ENCODE measurements at regions not wholly inside any gene's neighbourhood (a gene's known extent, or its start where the extent isn't known, plus 50 kb on each side); places are given as distances from the start of the nearest gene placed in this dataset.

DNA sequence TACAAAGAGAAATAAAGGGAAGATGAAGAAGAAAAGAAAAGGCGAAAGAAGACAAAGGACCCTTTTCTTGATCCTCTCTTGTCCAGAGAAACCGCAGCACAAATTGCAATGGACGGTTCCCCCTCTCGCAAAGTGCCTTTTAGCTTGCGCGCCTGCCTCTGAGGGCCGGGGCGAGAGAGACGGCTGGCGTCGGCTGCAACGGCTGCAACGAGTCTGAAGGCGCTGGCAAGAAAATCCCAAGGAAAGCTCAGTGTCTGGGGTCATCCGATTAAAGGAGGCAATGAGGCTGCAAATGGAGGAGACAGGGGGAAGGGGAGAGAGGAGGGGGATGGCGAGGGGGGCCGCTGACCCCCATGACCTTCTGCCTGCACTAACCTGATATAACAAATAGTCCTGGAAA lies 671.5 kb downstream of the MED13L start:
- FAIRE-seq (no peak), DNase-seq (ENCODE audit: insufficient read length, low spot score) (no peak)

DNA sequence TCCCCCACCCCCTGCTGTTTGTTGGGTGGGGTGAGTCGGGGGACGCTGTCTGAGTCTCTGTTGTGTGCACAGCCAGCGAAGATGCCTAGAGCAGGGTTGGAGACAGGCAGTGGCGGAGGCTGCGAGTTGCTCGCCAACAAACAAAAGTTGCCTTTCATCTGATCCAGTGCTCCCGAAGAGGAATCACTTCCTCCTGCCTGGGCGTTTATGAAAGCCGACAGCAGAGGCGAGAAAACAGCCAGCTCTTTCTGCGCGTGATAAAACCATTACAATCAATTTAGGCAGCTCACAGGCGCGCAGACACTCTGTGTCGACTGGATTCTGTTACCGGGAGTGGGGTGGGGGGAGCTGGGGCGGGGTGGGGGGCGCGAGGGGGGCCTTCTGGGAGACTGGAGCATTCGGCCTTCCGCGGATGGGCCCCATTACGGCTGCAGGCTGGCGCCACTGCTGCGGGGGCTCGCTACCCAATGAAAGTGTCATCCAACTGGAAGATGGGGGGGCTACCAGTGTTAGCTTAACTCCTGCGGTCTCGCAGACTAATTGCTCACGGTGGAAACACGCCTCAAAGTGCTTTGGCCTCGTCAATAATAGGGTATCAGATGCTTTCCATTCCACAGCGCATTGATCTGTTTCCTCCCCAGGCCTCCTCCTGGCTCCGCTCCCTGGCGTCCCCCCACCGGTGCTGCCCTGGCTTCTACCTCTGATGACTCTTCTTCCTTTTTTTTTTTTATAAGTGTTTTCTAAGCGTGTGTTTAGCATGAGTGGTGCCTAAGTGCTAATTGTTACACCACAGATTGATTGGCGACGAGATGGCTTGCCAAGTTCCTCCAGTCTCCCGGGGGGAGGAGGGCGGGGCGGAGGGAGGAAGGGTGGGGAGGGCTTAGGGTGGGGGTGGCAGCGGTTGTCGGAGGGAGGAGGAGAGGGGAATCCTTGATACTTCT lies 678.4 kb downstream of the MED13L start:
- DNase-seq (ENCODE audit: insufficient read length, low spot score), result no peak
- no peak for FAIRE-seq

DNA sequence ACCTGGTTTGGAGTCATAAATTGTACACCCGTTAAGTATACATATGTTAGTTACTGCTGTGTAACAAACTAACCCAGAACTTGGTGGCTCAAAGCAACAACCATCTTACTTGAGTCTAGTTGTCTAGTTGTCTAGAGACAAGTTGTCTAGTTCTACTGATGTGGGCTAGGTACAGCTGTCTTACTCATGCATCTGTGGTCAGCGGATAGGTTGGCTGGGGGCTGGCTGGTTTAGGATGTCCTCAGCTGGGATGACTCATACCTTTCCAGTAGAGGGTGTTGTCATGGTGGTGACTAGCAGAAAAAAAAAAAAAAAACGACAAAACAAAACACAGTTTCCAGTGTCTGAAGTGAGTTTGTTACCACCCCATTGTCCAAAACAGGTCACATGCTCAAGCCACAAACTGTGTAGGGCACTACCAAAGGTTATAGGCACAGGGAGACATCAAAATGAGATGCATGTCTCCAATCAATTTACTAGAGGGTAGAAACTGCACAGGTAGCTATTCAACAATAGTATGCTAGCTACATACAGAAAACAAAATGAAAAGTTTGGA lies 680.3 kb downstream of the MED13L start:
- no peak for FAIRE-seq

DNA sequence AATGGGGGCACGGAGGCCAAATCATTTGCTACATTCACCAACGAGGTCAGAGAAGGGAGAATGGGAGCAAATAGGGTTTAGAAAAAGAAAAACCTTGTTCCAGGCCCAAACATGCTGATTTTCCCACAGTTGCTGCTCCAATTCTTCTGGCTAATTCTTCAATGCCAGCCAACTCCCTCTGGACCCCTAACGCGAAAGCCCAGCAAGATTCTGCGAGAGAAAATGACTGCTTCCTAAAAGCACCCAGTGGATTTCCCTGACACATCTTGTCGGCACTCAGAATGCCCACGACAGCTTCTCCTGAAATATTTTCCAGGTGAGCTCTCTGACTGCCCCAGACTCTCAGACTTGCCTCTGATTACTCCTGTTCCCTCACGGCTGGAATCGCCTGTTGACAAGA lies 689.4 kb downstream of the MED13L start:
- no peak for DNase-seq (ENCODE audit: insufficient read length, low spot score)
- FAIRE-seq, result no peak

More for the DNA sequence above, 680.3 kb downstream of the MED13L start:
- DNase-seq (ENCODE audit: insufficient read length, low spot score), result peak; percentile 9

DNA sequence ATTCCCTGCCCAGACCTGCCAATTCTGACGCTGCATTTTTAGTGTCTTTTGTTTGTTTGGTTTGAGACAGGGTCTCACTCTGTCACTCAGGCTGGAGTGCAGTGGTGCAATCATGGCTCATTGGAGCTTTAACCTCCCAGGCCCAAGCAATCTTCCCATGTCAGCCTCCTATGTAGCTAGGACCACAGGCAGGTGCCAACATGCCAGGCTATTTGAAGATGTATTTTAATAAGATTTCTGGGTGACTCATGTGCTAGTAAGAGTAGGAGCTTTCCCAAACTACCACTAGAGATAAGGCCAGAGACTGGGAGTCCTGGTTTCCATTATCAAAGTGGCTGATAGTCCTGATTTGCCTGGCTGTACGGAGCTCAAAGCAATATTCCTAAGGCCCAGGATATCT lies 693.3 kb downstream of the MED13L start:
- no peak for DNase-seq (ENCODE audit: insufficient read length, low spot score)
- FAIRE-seq, result no peak

DNA sequence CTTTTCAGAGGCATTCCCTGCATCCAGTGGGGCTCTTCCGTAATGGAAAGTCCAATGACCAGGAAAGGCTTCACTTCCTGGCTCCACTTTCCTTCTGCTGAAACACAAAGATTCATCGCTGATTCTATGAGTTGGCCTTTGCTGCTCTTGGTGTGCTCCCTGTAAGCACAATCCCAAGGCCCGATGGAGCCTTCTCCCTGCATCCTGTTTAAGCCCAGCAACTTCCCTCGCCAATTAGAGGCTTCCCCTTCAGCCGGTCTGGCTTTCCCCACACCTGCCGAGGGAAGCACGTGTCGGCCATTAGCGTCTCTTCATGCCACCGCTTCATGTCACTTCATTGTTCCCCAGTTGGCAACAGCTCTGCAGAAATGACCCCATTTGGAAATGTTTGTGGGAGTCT lies 693.9 kb downstream of the MED13L start:
- FAIRE-seq, result no peak
- no peak for DNase-seq (ENCODE audit: insufficient read length, low spot score)

DNA sequence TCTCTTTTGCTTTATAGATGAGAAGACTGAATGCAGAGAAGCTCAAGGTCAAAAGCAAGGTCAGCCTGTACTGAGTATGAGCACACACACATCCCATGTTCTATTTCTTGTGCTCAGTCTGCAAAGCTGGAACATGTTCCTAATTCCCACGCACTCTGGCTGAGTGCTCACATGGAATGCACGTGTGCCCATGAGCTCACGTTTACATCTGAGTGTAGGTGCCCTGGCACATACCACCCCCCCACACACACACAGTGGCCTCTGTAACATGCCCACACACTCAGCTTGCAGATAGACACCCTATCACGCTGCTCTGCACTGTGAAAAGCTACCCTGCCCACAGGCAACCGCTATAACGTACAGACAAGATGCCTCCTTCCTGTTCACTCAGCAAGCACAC lies 700.1 kb downstream of the MED13L start:
- DNase-seq (ENCODE audit: insufficient read length, low spot score), result no peak
- FAIRE-seq, result no peak

DNA sequence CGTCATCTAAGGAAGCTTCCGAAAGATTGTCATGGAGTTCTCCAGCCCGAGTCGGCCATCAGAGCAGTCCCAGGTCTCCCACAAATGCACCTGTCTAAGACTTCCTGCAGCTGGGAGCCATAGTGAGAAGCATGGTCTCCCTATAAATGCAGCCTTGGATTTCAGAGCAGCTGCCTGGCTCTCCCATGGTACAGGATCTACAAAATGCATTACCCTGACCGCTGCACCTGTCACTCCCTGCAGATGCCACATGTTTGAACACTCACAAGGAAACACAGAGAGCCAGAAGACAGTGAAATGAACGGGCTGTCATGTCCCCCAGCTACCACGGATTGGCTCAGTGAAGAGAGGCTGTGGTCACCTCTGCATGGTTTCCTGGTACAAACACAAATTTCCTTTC lies 702.7 kb downstream of the MED13L start:
- no peak for DNase-seq (ENCODE audit: insufficient read length, low spot score)
- no peak for FAIRE-seq

DNA sequence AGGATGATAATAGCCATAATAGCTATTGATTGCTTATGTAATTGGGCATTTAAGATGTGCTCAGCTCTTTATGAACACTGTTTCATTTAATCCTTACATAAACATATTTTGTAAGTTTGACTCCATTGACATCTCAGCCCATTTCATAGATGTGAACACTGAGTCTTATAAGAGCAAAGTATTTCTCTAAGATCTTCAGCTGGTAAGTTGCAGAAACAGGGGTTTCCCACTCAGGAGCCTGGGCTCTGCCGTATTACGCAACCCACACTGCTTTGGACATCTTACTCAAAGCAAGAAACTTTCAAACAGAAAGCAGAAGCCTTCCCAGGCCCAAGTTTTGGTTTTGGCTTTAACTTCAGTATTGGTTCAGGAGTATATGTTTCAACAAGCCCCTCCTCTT lies 705.1 kb downstream of the MED13L start:
- DNase-seq (ENCODE audit: insufficient read length, low spot score), result no peak
- no peak for FAIRE-seq

DNA sequence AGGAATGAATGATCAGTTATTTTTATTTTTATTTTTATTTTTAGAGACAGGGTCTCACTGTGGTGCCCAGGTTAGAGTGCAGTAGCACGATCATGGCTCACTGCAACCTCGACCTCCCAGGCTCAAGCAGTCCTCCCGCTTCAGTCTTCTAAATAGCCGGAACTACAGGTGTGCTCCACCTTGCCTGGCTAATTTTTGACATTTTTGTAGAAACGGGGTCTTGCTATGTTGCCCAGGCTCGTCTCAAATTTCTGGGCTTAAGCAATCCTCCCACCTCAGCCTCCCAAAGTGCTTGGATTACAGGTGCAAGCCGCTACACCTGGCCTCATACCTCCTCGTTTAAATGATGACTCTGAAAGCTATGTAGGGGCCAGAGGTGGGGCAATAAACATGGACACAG lies 706.0 kb downstream of the MED13L start:
- DNase-seq (ENCODE audit: insufficient read length, low spot score) (no peak), FAIRE-seq (no peak)

DNA sequence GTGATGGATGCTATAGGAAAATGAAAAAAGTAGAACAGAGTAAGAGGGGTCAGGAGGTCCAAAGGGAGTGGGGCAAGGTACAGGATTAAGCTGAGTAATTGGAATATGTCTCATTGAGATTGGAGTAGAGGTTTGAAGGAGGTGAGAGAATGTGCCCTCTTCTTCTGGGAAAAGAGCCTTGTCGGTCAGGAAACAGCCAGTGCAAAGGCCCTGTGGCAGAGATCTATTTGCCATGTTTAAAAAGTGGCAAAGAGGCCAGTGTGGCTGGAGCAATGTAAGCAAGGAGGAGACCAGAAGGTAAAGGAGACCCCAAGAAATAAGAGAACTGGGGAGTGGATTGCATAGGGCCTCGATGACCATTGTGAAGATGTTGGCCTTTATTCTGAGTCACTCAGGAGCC lies 706.5 kb downstream of the MED13L start:
- FAIRE-seq (no peak), DNase-seq (ENCODE audit: insufficient read length, low spot score) (no peak)

DNA sequence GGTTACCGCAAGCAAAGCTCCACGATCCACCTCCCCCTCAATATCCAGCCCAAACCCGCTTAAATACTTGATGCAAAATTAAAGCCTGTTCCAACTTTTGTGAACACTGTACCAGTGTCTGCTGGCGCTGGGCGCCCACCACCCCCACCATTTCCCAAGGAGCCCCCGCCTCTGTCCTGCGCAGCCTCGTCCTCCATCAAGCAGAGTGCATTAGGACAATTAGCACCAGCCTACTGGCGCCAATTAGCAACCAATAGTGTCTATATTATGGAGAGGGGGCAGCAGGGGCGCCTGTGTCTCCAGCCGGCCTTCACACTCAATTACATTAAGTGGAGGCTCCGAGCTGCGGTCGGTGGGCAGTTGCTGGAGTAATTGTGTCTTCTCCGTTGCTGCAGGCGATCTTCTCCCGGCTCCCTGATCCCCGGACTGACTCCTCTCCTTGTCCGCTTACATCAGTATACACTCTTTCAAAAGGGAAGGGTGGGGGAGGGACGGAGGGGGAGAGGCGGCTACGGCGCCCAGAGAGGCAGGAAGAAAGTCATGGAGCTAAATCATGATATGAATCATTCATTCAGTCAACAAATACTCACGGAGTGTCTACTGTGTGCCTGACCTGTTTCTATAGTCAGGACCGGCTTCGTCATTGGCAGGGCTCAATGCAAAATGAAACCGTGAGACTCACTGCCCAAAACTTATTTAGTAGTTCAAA lies 707.3 kb downstream of the MED13L start:
- no peak for FAIRE-seq
- peak; percentile 64 for DNase-seq (ENCODE audit: insufficient read length, low spot score)

DNA sequence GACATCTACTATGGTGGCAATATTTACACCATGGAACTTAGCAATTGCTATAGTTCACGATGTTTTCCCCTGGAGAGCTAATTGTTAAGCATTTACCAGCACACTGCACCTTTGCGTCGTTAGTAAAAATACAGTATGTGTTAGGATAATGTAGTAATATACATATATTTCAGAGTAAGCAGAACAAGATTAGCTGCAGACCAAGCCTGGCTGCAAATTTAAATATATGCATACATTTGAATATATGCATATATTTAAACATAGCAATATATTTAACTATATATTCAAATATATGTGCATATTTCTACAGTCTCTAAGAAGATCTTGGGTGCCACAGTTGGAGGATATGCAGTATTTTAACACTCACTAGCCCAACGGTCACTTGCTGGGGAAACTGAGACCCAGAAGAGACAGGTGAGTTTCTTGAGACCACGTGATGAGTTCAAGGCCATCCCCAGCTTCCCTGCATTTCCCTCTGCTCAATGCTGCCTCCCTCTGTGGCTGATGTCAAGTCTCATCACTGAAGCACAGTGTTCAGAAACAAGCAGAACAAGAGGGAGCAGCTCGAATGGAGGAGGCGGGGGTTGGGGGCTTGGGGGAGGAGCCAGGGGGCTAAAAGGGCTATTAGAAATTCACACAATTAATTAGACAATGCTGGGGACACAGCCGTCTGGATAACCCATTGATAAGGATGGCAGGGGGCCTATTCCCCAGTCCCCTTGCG lies 708.0 kb downstream of the MED13L start:
- DNase-seq (ENCODE audit: insufficient read length, low spot score), result no peak

DNA sequence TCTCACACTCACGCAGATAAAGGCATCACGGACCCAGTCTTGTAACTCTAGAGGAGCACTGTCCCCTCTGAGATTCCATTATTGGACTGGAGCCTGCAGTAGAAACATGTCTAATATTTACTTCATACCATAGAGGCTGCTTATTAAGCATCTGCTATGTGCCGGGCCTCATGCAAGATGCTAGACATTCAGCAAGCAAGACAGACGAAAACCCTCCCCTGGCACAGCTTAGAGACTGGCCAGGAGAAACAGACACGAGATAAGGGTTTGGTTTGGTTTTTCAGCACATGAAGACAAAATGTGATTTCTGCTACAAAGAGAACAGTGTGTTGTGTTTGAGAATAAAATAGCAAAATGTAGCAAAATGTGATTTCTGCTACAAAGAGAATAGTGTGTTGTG lies 719.2 kb downstream of the MED13L start:
- FAIRE-seq, result no peak
- DNase-seq (ENCODE audit: insufficient read length, low spot score), result no peak

More for the DNA sequence above, 708.0 kb downstream of the MED13L start:
- no peak for FAIRE-seq

DNA sequence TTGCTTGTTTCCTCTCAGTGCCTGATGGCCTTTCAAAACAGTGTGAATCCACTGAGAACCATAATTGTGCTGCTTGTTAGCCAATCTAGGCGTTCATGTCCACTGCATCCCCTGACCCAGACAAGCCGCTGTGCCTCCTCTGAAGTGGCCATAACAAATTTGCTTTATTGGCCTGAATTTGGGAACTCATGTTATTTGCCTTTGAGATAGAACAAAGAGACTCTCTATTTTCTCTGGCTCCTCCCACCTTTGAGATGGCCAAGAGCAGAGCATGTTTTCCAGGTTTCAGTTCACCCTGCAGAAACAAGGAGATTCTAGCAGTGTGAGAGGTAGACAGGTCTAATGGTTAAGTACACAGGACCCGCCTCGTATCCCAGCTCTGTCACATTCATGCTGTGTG lies 723.9 kb downstream of the MED13L start:
- DNase-seq (ENCODE audit: insufficient read length, low spot score) (no peak), FAIRE-seq (no peak)

DNA sequence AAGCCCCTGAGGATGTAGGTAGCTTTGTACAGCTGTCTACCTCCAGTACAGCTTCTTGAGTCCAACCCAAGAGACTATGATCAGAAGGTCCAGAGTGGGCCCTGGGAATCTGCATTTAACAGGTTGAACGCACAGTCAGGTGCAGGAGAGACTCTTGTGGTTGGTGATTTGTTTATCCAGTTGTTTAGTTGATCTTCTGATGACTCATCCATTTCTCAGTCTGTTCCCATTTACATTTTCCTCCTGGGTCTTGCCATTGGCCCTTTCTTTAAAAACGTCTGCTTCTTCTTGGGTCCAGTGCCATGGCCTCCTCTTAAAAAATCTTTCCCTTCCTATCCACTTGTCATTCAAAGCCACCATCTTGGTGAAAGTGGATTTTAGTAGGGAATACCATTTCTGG lies 734.2 kb downstream of the MED13L start:
- no peak for FAIRE-seq

DNA sequence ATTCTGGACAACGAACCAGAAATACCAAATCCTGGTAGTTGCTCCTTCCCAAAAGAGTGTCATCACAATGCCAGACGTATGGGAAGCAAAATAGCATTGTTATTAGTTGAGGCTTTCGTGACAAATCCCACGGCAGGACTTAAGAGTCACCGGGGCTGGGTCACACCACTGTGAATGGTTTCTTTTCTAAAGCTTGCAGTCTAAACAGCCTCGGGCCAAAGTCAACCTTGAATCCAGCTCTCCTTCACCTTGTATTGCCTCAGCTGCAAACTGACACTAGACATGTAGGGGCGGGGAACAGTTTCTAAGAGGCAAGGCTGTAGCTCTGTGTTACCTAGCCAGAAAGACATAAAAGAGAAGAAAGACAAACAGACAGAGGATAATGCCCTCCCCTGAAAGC lies 734.8 kb downstream of the MED13L start:
- no peak for DNase-seq (ENCODE audit: insufficient read length, low spot score)
- FAIRE-seq, result no peak

More for the DNA sequence above, 734.2 kb downstream of the MED13L start:
- no peak for DNase-seq (ENCODE audit: insufficient read length, low spot score)

DNA sequence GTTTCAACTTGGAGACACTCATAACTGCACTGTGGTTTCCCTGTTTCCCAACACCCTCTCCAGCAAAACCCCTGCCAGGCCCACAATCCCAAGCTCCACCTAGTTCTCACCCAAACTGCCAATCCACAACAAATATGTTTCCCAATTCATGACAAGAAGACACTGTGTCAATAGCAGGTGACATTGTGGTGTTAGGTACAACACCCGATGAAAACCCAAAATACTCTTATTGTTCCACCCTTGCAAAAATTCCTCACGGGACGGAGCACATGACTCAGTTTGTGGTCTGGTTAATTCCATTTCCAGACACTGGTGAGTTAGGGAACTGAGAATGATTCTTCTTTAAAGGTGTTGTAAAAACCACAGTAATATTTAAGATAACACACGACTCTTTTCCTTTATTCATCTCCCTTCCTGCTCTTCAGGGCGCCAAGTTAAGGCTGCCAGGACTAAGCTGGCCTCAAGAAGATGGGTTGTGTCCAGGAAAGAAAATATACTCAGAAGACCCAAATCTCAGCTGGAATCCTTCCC lies 735.5 kb downstream of the MED13L start:
- DNase-seq (ENCODE audit: insufficient read length, low spot score) (no peak), FAIRE-seq (no peak)

DNA sequence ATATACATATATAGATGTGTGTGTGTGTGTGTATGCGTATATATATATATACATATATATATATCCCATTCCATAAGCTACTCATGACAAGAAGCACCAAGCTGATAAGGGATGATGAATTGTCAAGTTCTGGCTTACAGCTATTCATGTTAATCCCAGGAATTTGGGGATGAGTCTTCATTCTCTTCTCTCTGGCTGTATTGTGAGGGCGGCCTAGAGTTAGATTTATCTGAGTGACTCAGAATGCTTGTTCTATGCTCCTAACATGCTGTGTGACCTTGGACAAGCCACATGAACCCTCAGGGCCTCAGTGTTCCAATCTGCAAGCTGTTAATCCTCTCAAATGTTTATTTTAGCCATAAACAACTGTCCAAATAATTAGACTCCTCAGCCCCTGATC lies 749.0 kb downstream of the MED13L start:
- DNase-seq (ENCODE audit: insufficient read length, low spot score) (no peak), FAIRE-seq (no peak)

DNA sequence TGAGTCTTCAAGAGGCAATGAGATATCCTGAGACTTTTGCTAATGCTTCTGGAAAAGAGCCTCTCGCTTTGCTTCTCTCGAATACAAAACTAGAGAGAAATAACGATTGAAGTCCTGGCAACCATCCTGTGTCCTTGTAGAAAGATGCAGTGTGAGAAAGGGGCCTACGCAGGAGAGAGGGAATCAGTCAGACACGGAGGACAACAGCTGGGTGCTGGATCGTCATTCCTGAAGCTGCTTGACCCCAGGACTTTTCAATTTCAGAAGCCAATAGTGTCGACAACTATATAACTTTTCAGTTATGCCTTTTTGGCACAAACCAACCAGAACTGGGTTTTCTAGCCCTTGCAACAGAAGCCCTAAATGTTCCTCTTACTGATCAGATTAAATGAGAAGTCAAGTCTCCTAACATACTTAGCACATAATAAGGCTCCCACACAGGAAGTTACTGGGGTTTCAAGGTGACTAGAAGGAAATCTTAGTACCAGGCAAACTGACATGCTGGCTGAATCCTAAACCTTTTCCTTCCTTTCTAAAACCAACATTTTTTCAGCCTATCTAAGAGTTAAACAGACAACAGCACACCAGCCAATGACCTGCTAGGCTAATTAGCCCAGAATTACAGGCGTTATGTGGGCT lies 755.6 kb downstream of the MED13L start:
- no peak for FAIRE-seq

More for the DNA sequence above, 755.6 kb downstream of the MED13L start:
- no peak for DNase-seq (ENCODE audit: insufficient read length, low spot score)
